ENCODE measurements at regions not wholly inside any gene's neighbourhood (a gene's known extent, or its start where the extent isn't known, plus 50 kb on each side); places are given as distances from the start of the nearest gene placed in this dataset.

GRCh38 chr2:120954939-120955338 lies 219.3 kb downstream of the GLI2 start:
- TF ChIP-seq POLR2A (IDR thresholded peaks at IDR 0.05) (no peak), CTCF (IDR thresholded peaks at IDR 0.05) (no peak)
